ENCODE measurements at regions not wholly inside any gene's neighbourhood (a gene's known extent, or its start where the extent isn't known, plus 50 kb on each side); places are given as distances from the start of the nearest gene placed in this dataset.

GRCh38 chr22:49073873-49074417, 753.7 kb downstream of the BRD1 start:
- TF ChIP-seq CTCF (IDR thresholded peaks at IDR 0.05) = no peak
- TF ChIP-seq POLR2A (IDR thresholded peaks at IDR 0.05) = no peak

Data from tibial nerve (tissue), 3 donors.